Pancreas (tissue), 10 donors: ENCODE measurements at regions not wholly inside any gene's neighbourhood (a gene's known extent, or its start where the extent isn't known, plus 50 kb on each side); places are given as distances from the start of the nearest gene placed in this dataset.
"Not testable (repeated sequence)": the region's sequence is repeated elsewhere in the genome, so short reads cannot be mapped to it uniquely, and the experiment has no call there.

Source experiments
- ATAC-seq, 4 donors: fragments of 200-7000 bp; cut with Tn5 transposase; one replicate each; pipeline versions ENCODE4 v1.8.0 to v1.9.1; 2020; ENCODE audit warnings: mild to moderate bottlenecking in 4 of 4, moderate library complexity in 4 of 4
- DNase-seq, 6 donors: peaks; one replicate each; pipeline ENCODE4 v3.0.0-alpha.2; 2020
- FAIRE-seq: peaks from 2 replicates; lab custom pipeline; 2012; peaks lifted over from hg19 to GRCh38; lab: Jason Lieb, UNC
- H3K27ac ChIP-seq, 4 donors: fragments of 200-600 bp; sonication (generic); 1 replicate in 3 of 4; 2 replicates in 1 of 4; pipeline versions ENCODE4 v1.5.0 to v1.8.0; 2020
- H3K27me3 ChIP-seq, 4 donors: fragments of 200-600 bp; one replicate each; pipeline ENCODE4 v1.8.0; 2021
- H3K36me3 ChIP-seq, 3 donors: fragments of 200-600 bp; sonication (generic) in 1 of 3; one replicate each; pipeline versions ENCODE4 v1.5.0 to v1.8.0; 2020 to 2021
- H3K4me1 ChIP-seq, 3 donors: fragments of 200-600 bp; one replicate each; pipeline ENCODE4 v1.8.0; 2021
- H3K4me3 ChIP-seq, 4 donors: fragments of 200-600 bp; sonication (generic) in 2 of 4; one replicate each; pipeline versions ENCODE4 v1.5.0 to v1.8.0; 2020 to 2021
- H3K9me3 ChIP-seq, 4 donors: fragments of 200-600 bp; one replicate each; pipeline ENCODE4 v1.8.0; 2021
- CTCF ChIP-seq, 4 donors: fragments of 200-600 bp; sonication (generic) in 3 of 4; IDR thresholded peaks; one replicate each; pipeline versions ENCODE4 v1.5.0 to v1.8.0; 2021; ENCODE audit warnings: antibody characterized with exemption in 4 of 4
- WGBS, 2 donors: extraction: QIAGEN DNeasy Blood & Tissue Kit; methylation state at CpG; one replicate each; pipeline ENCODE4 v1.1.7; 2013; 5-methylcytosine and 5-hydroxymethylcytosine counted together
- intact Hi-C, 3 donors: fragments of 100-400 bp; cut with DNase I; formaldehyde crosslinking; loops; one replicate each; pipeline versions ENCODE4 v1.11.1 to v1.14.2; 2022
- donor health status: healthy with polysubstance abuse.
- donor health status: DM: no; HTN: no; CAD: no; lungs with moderate emphysema.
- donor health status: DM: no; HTN: no; CAD: no.
- donor health status: control.
- donor health status: control.
- donor health status: Bipolar disorder and iron deficiency.
- donor health status: DM: yes; HTN: yes; CAD: no.
- donor health status: DM: no; HTN: no; CAD: no.
- donor health status: DM: no; HTN: no; CAD: no.
- donor health status: DM: yes; HTN: yes; CAD: no.

GRCh38 chr5:106797996-106798395 is 872.7 kb downstream of the EFNA5 start:
- Histone ChIP-seq H3K27me3 (no peaks in the 10 kb centered on the region), H3K4me1 (no peaks in the 10 kb centered on the region), H3K4me3 (no peak overlapping the region), H3K27ac (no peak overlapping the region), H3K9me3 (no peaks in the 10 kb centered on the region), H3K36me3 (no peaks in the 10 kb centered on the region)
- WGBS, 2 donors = 43 to 55% methylated on average over 3 of the region's 3 CpGs
- ATAC-seq = no peak
- intact Hi-C loops = no loop called here
- FAIRE-seq = no peak
- no peak for DNase-seq
- no peak for TF ChIP-seq CTCF (IDR thresholded peaks at IDR 0.05)

GRCh38 chr5:106796081-106796480 is 874.7 kb downstream of the EFNA5 start:
- DNase-seq = no peak
- no peak for ATAC-seq

GRCh38 chr5:106784846-106785245 is 885.9 kb downstream of the EFNA5 start:
- no peak for TF ChIP-seq CTCF (IDR thresholded peaks at IDR 0.05)
- 37 to 46% methylated on average over 1 of the region's 1 CpG for WGBS, 2 donors
- Histone ChIP-seq H3K36me3 (no peaks in the 10 kb centered on the region), H3K27me3 (no peaks in the 10 kb centered on the region), H3K27ac (no peak overlapping the region), H3K9me3 (no peaks in the 10 kb centered on the region), H3K4me3 (no peak overlapping the region), H3K4me1 (no peaks in the 10 kb centered on the region)
- intact Hi-C loops = no loop called here
- no peak for FAIRE-seq
- ATAC-seq = no peak
- DNase-seq = no peak

More at GRCh38 chr5:106796081-106796480, 874.7 kb downstream of the EFNA5 start:
- Histone ChIP-seq H3K4me1 (no peaks in the 10 kb centered on the region), H3K9me3 (no peaks in the 10 kb centered on the region), H3K27me3 (no peaks in the 10 kb centered on the region), H3K27ac (no peak overlapping the region), H3K4me3 (no peak overlapping the region), H3K36me3 (no peaks in the 10 kb centered on the region)
- FAIRE-seq = no peak
- intact Hi-C loops = no loop called here
- no peak for TF ChIP-seq CTCF (IDR thresholded peaks at IDR 0.05)
- WGBS, 2 donors = 37 to 41% methylated on average over 3 of the region's 3 CpGs

- WGBS, 2 donors = 72 to 81% methylated on average over 2 of the region's 2 CpGs
Observed at GRCh38 chr5:106780355-106780754, 890.4 kb downstream of the EFNA5 start.

GRCh38 chr5:106776515-106776914 is 894.2 kb downstream of the EFNA5 start:
- H3K27ac ChIP-seq, DNase-seq, intact Hi-C loops, H3K27me3 ChIP-seq, H3K4me3 ChIP-seq, ATAC-seq, H3K36me3 ChIP-seq, H3K4me1 ChIP-seq, FAIRE-seq, H3K9me3 ChIP-seq: not testable (repeated sequence)
- 71 to 78% methylated on average over 6 of the region's 6 CpGs for WGBS, 2 donors

More at GRCh38 chr5:106780355-106780754, 890.4 kb downstream of the EFNA5 start:
- H3K4me1 ChIP-seq = no peaks in the 10 kb centered on the region
- H3K4me3 ChIP-seq = no peak overlapping the region
- FAIRE-seq = no peak
- intact Hi-C loops = no loop called here
- no peak for TF ChIP-seq CTCF (IDR thresholded peaks at IDR 0.05)
- no peak for DNase-seq
- no peak for ATAC-seq
- no peak overlapping the region for H3K27ac ChIP-seq
- H3K36me3 ChIP-seq = no peaks in the 10 kb centered on the region
- no peaks in the 10 kb centered on the region for H3K9me3 ChIP-seq
- H3K27me3 ChIP-seq = no peaks in the 10 kb centered on the region
